ENCODE measurements at regions not wholly inside any gene's neighbourhood (a gene's known extent, or its start where the extent isn't known, plus 50 kb on each side); places are given as distances from the start of the nearest gene placed in this dataset.

DNA sequence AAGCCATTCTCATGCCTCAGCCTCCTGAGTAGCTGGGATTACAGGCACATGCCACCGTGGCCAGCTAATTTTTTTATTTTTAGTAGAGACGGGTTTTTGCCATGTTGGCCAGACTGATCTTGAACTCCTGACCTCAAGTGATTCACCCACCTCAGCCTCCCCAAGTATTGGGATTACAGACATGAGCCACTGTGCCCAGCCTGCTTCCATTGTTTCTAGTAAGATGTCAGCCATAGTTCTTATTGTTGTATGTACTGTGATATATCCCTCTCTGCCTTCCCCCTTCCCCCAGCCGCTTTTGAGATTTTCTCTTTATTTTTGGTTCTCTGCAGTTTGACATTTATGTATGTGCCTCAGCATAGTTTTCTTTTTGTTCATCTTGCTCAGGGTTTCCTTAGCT is 87.9 kb upstream of the KLF14 start:
- TF ChIP-seq HOXD13 (CRISPR knock-in tag; IDR thresholded peaks at IDR 0.05; ENCODE audit: borderline replicate concordance) (no peak), ZFHX2 (tag by site-specific recombination; conservative IDR thresholded peaks at IDR 0.05) (no peak), HOXC10 (CRISPR knock-in tag; IDR thresholded peaks at IDR 0.05) (no peak), ZNF521 (tag by site-specific recombination; IDR thresholded peaks at IDR 0.05) (no peak), ZNF335 (tag by site-specific recombination; conservative IDR thresholded peaks at IDR 0.05) (no peak), ZIC2 (tag by site-specific recombination; IDR thresholded peaks at IDR 0.05) (no peak), ZNF138 (tag by site-specific recombination; IDR thresholded peaks at IDR 0.05; ENCODE audit: borderline replicate concordance) (no peak), TCF7L2 (IDR thresholded peaks at IDR 0.05; ENCODE audit: borderline replicate concordance, low read depth, low read length) (no peak), ZBTB1 (tag by site-specific recombination; IDR thresholded peaks at IDR 0.05) (no peak), ZNF654 (tag by site-specific recombination; IDR thresholded peaks at IDR 0.05; ENCODE audit: low read depth) (no peak), SP2 (tag by site-specific recombination; IDR thresholded peaks at IDR 0.05) (no peak), KLF8 (tag by site-specific recombination; IDR thresholded peaks at IDR 0.05) (no peak), MEIS1 (CRISPR knock-in tag; IDR thresholded peaks at IDR 0.05; ENCODE audit: borderline replicate concordance) (no peak), ZBTB8A (tag by site-specific recombination; IDR thresholded peaks at IDR 0.05) (no peak)
- TF ChIP-seq, protein P1, sequence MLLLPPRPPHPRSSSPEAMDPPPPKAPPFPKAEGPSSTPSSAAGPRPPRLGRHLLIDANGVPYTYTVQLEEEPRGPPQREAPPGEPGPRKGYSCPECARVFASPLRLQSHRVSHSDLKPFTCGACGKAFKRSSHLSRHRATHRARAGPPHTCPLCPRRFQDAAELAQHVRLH (tag by site-specific recombination; IDR thresholded peaks at IDR 0.05): no peak
- TF ChIP-seq, protein P2, sequence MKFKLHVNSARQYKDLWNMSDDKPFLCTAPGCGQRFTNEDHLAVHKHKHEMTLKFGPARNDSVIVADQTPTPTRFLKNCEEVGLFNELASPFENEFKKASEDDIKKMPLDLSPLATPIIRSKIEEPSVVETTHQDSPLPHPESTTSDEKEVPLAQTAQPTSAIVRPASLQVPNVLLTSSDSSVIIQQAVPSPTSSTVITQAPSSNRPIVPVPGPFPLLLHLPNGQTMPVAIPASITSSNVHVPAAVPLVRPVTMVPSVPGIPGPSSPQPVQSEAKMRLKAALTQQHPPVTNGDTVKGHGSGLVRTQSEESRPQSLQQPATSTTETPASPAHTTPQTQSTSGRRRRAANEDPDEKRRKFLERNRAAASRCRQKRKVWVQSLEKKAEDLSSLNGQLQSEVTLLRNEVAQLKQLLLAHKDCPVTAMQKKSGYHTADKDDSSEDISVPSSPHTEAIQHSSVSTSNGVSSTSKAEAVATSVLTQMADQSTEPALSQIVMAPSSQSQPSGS (tag by site-specific recombination; IDR thresholded peaks at IDR 0.05; ENCODE audit: low read depth): no peak
- TF ChIP-seq, protein P3, sequence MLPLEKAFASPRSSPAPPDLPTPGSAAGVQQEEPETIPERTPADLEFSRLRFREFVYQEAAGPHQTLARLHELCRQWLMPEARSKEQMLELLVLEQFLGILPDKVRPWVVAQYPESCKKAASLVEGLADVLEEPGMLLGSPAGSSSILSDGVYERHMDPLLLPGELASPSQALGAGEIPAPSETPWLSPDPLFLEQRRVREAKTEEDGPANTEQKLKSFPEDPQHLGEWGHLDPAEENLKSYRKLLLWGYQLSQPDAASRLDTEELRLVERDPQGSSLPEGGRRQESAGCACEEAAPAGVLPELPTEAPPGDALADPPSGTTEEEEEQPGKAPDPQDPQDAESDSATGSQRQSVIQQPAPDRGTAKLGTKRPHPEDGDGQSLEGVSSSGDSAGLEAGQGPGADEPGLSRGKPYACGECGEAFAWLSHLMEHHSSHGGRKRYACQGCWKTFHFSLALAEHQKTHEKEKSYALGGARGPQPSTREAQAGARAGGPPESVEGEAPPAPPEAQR (tag by site-specific recombination; IDR thresholded peaks at IDR 0.05): no peak
- TF ChIP-seq, protein P4, sequence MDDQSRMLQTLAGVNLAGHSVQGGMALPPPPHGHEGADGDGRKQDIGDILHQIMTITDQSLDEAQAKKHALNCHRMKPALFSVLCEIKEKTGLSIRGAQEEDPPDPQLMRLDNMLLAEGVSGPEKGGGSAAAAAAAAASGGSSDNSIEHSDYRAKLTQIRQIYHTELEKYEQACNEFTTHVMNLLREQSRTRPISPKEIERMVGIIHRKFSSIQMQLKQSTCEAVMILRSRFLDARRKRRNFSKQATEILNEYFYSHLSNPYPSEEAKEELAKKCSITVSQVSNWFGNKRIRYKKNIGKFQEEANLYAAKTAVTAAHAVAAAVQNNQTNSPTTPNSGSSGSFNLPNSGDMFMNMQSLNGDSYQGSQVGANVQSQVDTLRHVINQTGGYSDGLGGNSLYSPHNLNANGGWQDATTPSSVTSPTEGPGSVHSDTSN (CRISPR knock-in tag; IDR thresholded peaks at IDR 0.05): no peak
- TF ChIP-seq, protein P5, sequence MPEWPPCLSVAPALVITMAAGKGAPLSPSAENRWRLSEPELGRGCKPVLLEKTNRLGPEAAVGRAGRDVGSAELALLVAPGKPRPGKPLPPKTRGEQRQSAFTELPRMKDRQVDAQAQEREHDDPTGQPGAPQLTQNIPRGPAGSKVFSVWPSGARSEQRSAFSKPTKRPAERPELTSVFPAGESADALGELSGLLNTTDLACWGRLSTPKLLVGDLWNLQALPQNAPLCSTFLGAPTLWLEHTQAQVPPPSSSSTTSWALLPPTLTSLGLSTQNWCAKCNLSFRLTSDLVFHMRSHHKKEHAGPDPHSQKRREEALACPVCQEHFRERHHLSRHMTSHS (tag by site-specific recombination; IDR thresholded peaks at IDR 0.05): no peak
- TF ChIP-seq, protein P6, sequence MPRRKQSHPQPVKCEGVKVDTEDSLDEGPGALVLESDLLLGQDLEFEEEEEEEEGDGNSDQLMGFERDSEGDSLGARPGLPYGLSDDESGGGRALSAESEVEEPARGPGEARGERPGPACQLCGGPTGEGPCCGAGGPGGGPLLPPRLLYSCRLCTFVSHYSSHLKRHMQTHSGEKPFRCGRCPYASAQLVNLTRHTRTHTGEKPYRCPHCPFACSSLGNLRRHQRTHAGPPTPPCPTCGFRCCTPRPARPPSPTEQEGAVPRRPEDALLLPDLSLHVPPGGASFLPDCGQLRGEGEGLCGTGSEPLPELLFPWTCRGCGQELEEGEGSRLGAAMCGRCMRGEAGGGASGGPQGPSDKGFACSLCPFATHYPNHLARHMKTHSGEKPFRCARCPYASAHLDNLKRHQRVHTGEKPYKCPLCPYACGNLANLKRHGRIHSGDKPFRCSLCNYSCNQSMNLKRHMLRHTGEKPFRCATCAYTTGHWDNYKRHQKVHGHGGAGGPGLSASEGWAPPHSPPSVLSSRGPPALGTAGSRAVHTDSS (tag by site-specific recombination; IDR thresholded peaks at IDR 0.05): no peak
- no peaks in the 10 kb centered on the region for H3K4me1 ChIP-seq (ENCODE audit: control insufficient read depth, insufficient read depth, low read length)
- ChIA-PET POLR2A (no interaction called here), CTCF (interaction anchor here (1.0 to 1.5 kb wide), 2 partner anchors 10 to 750 kb away, joined by 4 read pairs; no protein-coding TSS in a partner anchor)
- no peak overlapping the region for H3K27ac ChIP-seq (ENCODE audit: extremely low read depth, low read depth, low read length)
- no peaks in the 10 kb centered on the region for H3K9me3 ChIP-seq (ENCODE audit: control insufficient read depth, insufficient read depth, low read depth, low read length)
- no peak overlapping the region for H3K4me3 ChIP-seq (ENCODE audit: low read depth, low read length)
- H3K36me3 ChIP-seq (ENCODE audit: control insufficient read depth in 2 of 2, insufficient read depth in 1 of 2, low read length in 2 of 2): no peaks in the 10 kb centered on the region

Measured in HEK293 (cell line).